Endothelial cell of umbilical vein (primary cell): ENCODE measurements at regions not wholly inside any gene's neighbourhood (a gene's known extent, or its start where the extent isn't known, plus 50 kb on each side); places are given as distances from the start of the nearest gene placed in this dataset.

Experiments
- BruUV-seq: library from RNA; stranded (reverse); fragments of 400-500 nt; replicated peaks from 2 replicates; lab custom pipeline; 2021; lab: Mats Ljungman, UMichigan
- CTCF ChIA-PET: fragments of 300-600, 350-600 bp; sonication (Branson Sonifier 250); formaldehyde crosslinking; loops from one replicate; lab custom pipeline; 2021; ENCODE audit warnings: antibody characterized with exemption, inconsistent platforms; lab: Charles Lee
- POLR2A ChIA-PET: fragments of 300-600, 350-600 bp; sonication (Branson Sonifier 250); formaldehyde crosslinking; loops from one replicate; lab custom pipeline; 2021; ENCODE audit warnings: antibody characterized with exemption, inconsistent platforms; lab: Charles Lee
- DNase-seq: peaks from one replicate; pipeline ENCODE4 v3.0.0-alpha.2; 2011; ENCODE audit warnings: low read depth, low spot score
- FAIRE-seq: peaks from 2 replicates; lab custom pipeline; 2011; peaks lifted over from hg19 to GRCh38; lab: Jason Lieb, UNC
- H2AFZ ChIP-seq: 2 replicates; pipeline ENCODE4 v1.6.0; 2012; ENCODE audit warnings: low read depth, low read length, control low read depth, inconsistent platforms
- H3K27ac ChIP-seq: 2 replicates; pipeline ENCODE4 v1.5.1; 2011; ENCODE audit warnings: low read depth, mild to moderate bottlenecking, control low read depth, low read length, moderate library complexity; ENCODE audit not compliant: insufficient read depth
- H3K27me3 ChIP-seq, 2 experiments: 2 replicates each; pipeline versions ENCODE4 v1.6.0 to v1.6.1; 2011; ENCODE audit warnings: low read length in 2 of 2, mixed read lengths in 1 of 2; ENCODE audit not compliant: control insufficient read depth in 2 of 2, insufficient read depth in 2 of 2
- H3K36me3 ChIP-seq, 2 experiments: 2 replicates in 1 of 2; 3 replicates in 1 of 2; pipeline ENCODE4 v1.5.1; 2011; ENCODE audit warnings: low read length in 2 of 2, mild to moderate bottlenecking in 1 of 2, moderate library complexity in 1 of 2; ENCODE audit not compliant: control insufficient read depth in 2 of 2, insufficient read depth in 2 of 2; ENCODE audit errors: extremely low read depth in 1 of 2
- H3K4me1 ChIP-seq: 3 replicates; pipeline ENCODE4 v1.5.1; 2011; ENCODE audit warnings: mild to moderate bottlenecking, low read length; ENCODE audit not compliant: control insufficient read depth, insufficient read depth; ENCODE audit errors: extremely low read depth
- H3K4me2 ChIP-seq: 2 replicates; pipeline ENCODE4 v1.6.1; 2011; ENCODE audit warnings: low read length, control low read depth, mixed read lengths; ENCODE audit not compliant: insufficient read depth
- H3K4me3 ChIP-seq, 3 experiments: fragments of 200-600 bp in 1 of 3; sonication (generic), shearing (Covaris generic) in 1 of 3; replicated peaks in 1 of 3; 2 replicates each; pipeline ENCODE4 v1.5.1; 2011 to 2016; ENCODE audit warnings: control low read depth in 3 of 3, low read length in 3 of 3, mild to moderate bottlenecking in 2 of 3, inconsistent platforms in 1 of 3, low read depth in 1 of 3, moderate library complexity in 1 of 3; ENCODE audit not compliant: insufficient read depth in 1 of 3
- H3K79me2 ChIP-seq: 2 replicates; pipeline ENCODE4 v1.6.0; 2012; ENCODE audit warnings: low read length, inconsistent platforms; ENCODE audit not compliant: control insufficient read depth, insufficient read depth
- H3K9ac ChIP-seq: replicated peaks from 2 replicates; pipeline ENCODE3; 2011; ENCODE audit warnings: low read length, control low read depth; ENCODE audit not compliant: insufficient read depth; ENCODE audit errors: extremely low read depth
- H3K9me1 ChIP-seq: replicated peaks from 3 replicates; pipeline ENCODE4 v1.6.0; 2011; ENCODE audit warnings: mild to moderate bottlenecking, low read length; ENCODE audit not compliant: control insufficient read depth, insufficient read depth; ENCODE audit errors: extremely low read depth
- H3K9me3 ChIP-seq: replicated peaks from 2 replicates; pipeline ENCODE4 v1.5.1; 2012; ENCODE audit warnings: low read length, inconsistent platforms; ENCODE audit not compliant: control insufficient read depth, insufficient read depth
- H4K20me1 ChIP-seq: replicated peaks from 2 replicates; pipeline ENCODE3; 2011; ENCODE audit warnings: mild to moderate bottlenecking, low read length; ENCODE audit not compliant: control insufficient read depth, insufficient read depth; ENCODE audit errors: extremely low read depth
- CTCF ChIP-seq, 2 donors: IDR thresholded peaks; 1 replicate in 1 of 2; 2 replicates in 1 of 2; pipeline ENCODE4 v1.5.1; 2011; ENCODE audit warnings: low read length in 2 of 2, mild to moderate bottlenecking in 2 of 2, moderate library complexity in 2 of 2, control low read depth in 1 of 2, inconsistent platforms in 1 of 2, low read depth in 1 of 2; ENCODE audit not compliant: insufficient read depth in 1 of 2; ENCODE audit errors: extremely low read depth in 1 of 2
- EZH2 ChIP-seq: IDR thresholded peaks from 2 replicates; pipeline ENCODE4 v1.6.1; 2012; ENCODE audit warnings: borderline replicate concordance, low read depth, mild to moderate bottlenecking, moderate library complexity, low read length, inconsistent platforms; ENCODE audit not compliant: severe bottlenecking
- GATA2 ChIP-seq: IDR thresholded peaks from 2 replicates; pipeline ENCODE4 v1.7.0; 2011; ENCODE audit warnings: low read depth, mild to moderate bottlenecking, moderate library complexity, mixed read lengths, low read length; ENCODE audit not compliant: insufficient read length, insufficient read depth
- JUN ChIP-seq: IDR thresholded peaks from 2 replicates; pipeline ENCODE4 v1.6.1; 2011; ENCODE audit warnings: borderline replicate concordance, low read depth; ENCODE audit not compliant: insufficient read length, insufficient read depth
- MAX ChIP-seq: IDR thresholded peaks from 2 replicates; pipeline ENCODE4 v1.6.1; 2011; ENCODE audit not compliant: insufficient read depth, insufficient read length
- MYC ChIP-seq: IDR thresholded peaks from one replicate; pipeline ENCODE4 v1.6.1; 2011; ENCODE audit warnings: mild to moderate bottlenecking, low read depth, low read length
- POLR2A ChIP-seq: IDR thresholded peaks from 2 replicates; pipeline ENCODE4 v1.6.1; 2012; ENCODE audit warnings: low read depth, mild to moderate bottlenecking, control low read depth, low read length
- POLR2AphosphoS5 ChIP-seq: IDR thresholded peaks from 2 replicates; pipeline ENCODE4 v1.6.1; 2012; ENCODE audit warnings: low read depth, mild to moderate bottlenecking, control low read depth, low read length, moderate library complexity; ENCODE audit not compliant: insufficient read depth
- dilution Hi-C: fragments of 300-500 bp; cut with MboI; formaldehyde crosslinking; loops from one replicate; pipeline ENCODE4 v1.15.0; 2019; ENCODE audit warnings: low sequenced_read_pairs; ENCODE audit not compliant: extremely low pct_ligation_motif_present
- intact Hi-C: fragments of 100-400 bp; cut with micrococcal nuclease; formaldehyde crosslinking; loops from one replicate; pipeline ENCODE4 v1.10.0; 2022

GRCh38 chr19:30254789-30255188, 117.4 kb upstream of the ZNF536 start:
- Histone ChIP-seq H3K9me3 (no peaks in the 10 kb centered on the region), H2AFZ (no peak overlapping the region), H4K20me1 (no peaks in the 10 kb centered on the region), H3K27ac (no peak overlapping the region), H3K79me2 (no peaks in the 10 kb centered on the region), H3K9me1 (no peaks in the 10 kb centered on the region), H3K9ac (no peak overlapping the region), H3K4me3 (no peak overlapping the region), H3K4me2 (no peak overlapping the region), H3K36me3 (no peaks in the 10 kb centered on the region), H3K27me3 (no peaks in the 10 kb centered on the region), H3K4me1 (no peaks in the 10 kb centered on the region)
- POLR2A ChIA-PET, result no interaction called here
- BruUV-seq, result no TSS peak
- FAIRE-seq (no peak), DNase-seq (no peak)
- intact Hi-C loops, result no loop called here
- no peak for TF ChIP-seq JUN
- TF ChIP-seq GATA2, result no peak
- no peak for TF ChIP-seq MYC
- TF ChIP-seq POLR2A, result no peak
- TF ChIP-seq EZH2, result no peak
- no peak for TF ChIP-seq MAX
- no peak for TF ChIP-seq POLR2AphosphoS5
- dilution Hi-C loops, result no loop called here
- CTCF ChIA-PET, result interaction anchor here (0.7 kb wide), 1 partner anchor 193 kb away, joined by 3 read pairs; no protein-coding TSS in a partner anchor

- TF ChIP-seq CTCF (IDR thresholded peaks at IDR 0.05; ENCODE audit: extremely low read depth in 1 of 2, insufficient read depth in 1 of 2, low read depth in 1 of 2, low read length in 2 of 2), result no peak
- no peak for TF ChIP-seq MAX
- TF ChIP-seq MYC, result no peak
- no peak for TF ChIP-seq POLR2AphosphoS5
- intact Hi-C loops (no loop called here), dilution Hi-C loops (no loop called here)
- Histone ChIP-seq H3K4me1 (no peaks in the 10 kb centered on the region), H3K27me3 (no peaks in the 10 kb centered on the region), H3K9me3 (no peaks in the 10 kb centered on the region), H3K79me2 (no peaks in the 10 kb centered on the region), H2AFZ (no peak overlapping the region), H3K9ac (no peak overlapping the region), H3K27ac (no peak overlapping the region), H3K4me2 (no peak overlapping the region), H3K36me3 (no peaks in the 10 kb centered on the region), H3K4me3 (no peak overlapping the region), H3K9me1 (no peaks in the 10 kb centered on the region), H4K20me1 (no peaks in the 10 kb centered on the region)
- DNase-seq (no peak), FAIRE-seq (no peak)
- BruUV-seq, result no TSS peak
- ChIA-PET CTCF (no interaction called here), POLR2A (no interaction called here)
These were observed 116.2 kb upstream of the ZNF536 start for GRCh38 chr19:30255791-30256495.
